ENCODE measurements at regions not wholly inside any gene's neighbourhood (a gene's known extent, or its start where the extent isn't known, plus 50 kb on each side); places are given as distances from the start of the nearest gene placed in this dataset.

DNA sequence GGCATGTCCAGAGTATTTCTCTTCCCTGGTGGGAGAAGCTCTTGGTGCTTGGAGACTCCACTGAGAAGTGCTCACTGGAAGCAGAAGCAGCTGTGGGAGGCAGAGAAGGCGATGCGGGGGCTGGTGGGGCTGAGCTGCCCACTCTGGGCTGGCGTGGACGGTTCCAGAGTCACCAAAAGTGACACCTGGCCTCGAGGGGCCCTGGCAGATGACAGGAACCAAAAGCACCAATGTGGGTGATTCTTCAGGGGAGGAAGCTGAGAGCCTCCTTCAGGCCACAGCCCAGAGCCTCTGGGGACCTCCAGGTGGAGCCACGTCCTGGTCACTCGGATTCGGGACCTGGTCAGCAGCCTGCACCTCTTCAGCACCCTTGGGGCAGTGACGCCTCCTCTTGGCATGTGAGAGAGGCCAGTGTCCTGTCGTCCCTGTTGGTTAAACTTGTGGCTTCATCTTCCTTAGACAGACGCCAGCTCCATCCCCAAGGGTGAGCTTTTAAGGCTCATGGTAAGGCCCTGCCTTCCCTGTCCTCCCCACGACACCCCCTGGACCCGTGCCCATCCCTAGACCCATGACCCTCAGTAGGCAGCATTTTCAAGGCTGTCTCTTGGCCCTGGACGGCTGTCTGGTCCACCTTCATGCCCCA, 78.7 kb upstream of the IRX4 start:
- TF ChIP-seq ZNF274 (IDR thresholded peaks at IDR 0.05; ENCODE audit: low read depth, low read length) (no peak), POLR2A (IDR thresholded peaks at IDR 0.05; ENCODE audit: borderline replicate concordance, extremely low read depth, insufficient read depth, insufficient read length) (no peak), FOSL1 (IDR thresholded peaks at IDR 0.05; ENCODE audit: low read depth) (no peak), EZH2phosphoT487 (IDR thresholded peaks at IDR 0.05; ENCODE audit: borderline replicate concordance) (no peak), SIN3A (IDR thresholded peaks at IDR 0.05; ENCODE audit: low read depth) (no peak), EZH2 (IDR thresholded peaks at IDR 0.05) (no peak), SRF (IDR thresholded peaks at IDR 0.05; ENCODE audit: low read depth) (no peak), TCF7L2 (IDR thresholded peaks at IDR 0.05; ENCODE audit: borderline replicate concordance, extremely low read depth, insufficient read depth, insufficient read length) (no peak), CEBPB (IDR thresholded peaks at IDR 0.05; ENCODE audit: low read depth) (no peak), ELF1 (IDR thresholded peaks at IDR 0.05; ENCODE audit: borderline replicate concordance, low read depth) (no peak), SP1 (IDR thresholded peaks at IDR 0.05; ENCODE audit: low read depth) (no peak), JUND (IDR thresholded peaks at IDR 0.05) (no peak), POLR2AphosphoS5 (IDR thresholded peaks at IDR 0.05; ENCODE audit: low read depth, low read length) (no peak), ZFX (IDR thresholded peaks at IDR 0.05) (no peak), CBX3 (IDR thresholded peaks at IDR 0.05; ENCODE audit: low read depth) (no peak)
- TF ChIP-seq, protein P1, sequence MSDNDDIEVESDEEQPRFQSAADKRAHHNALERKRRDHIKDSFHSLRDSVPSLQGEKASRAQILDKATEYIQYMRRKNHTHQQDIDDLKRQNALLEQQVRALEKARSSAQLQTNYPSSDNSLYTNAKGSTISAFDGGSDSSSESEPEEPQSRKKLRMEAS (IDR thresholded peaks at IDR 0.05): no peak
- TF ChIP-seq, protein P2, sequence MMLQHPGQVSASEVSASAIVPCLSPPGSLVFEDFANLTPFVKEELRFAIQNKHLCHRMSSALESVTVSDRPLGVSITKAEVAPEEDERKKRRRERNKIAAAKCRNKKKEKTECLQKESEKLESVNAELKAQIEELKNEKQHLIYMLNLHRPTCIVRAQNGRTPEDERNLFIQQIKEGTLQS (IDR thresholded peaks at IDR 0.05): no peak
- TF ChIP-seq, protein P3, sequence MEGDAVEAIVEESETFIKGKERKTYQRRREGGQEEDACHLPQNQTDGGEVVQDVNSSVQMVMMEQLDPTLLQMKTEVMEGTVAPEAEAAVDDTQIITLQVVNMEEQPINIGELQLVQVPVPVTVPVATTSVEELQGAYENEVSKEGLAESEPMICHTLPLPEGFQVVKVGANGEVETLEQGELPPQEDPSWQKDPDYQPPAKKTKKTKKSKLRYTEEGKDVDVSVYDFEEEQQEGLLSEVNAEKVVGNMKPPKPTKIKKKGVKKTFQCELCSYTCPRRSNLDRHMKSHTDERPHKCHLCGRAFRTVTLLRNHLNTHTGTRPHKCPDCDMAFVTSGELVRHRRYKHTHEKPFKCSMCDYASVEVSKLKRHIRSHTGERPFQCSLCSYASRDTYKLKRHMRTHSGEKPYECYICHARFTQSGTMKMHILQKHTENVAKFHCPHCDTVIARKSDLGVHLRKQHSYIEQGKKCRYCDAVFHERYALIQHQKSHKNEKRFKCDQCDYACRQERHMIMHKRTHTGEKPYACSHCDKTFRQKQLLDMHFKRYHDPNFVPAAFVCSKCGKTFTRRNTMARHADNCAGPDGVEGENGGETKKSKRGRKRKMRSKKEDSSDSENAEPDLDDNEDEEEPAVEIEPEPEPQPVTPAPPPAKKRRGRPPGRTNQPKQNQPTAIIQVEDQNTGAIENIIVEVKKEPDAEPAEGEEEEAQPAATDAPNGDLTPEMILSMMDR (IDR thresholded peaks at IDR 0.05 in 2 of 3, conservative IDR thresholded peaks at IDR 0.05 in 1 of 3; ENCODE audit: borderline replicate concordance in 1 of 3, insufficient read depth in 1 of 3, low read depth in 2 of 3, low read length in 2 of 3): no peak
- BruUV-seq (replicated peaks): no TSS peak
- Histone ChIP-seq H3K9ac (ENCODE audit: low read length) (no peak overlapping the region), H3K4me3 (replicated peaks in 1 of 2; ENCODE audit: low read depth in 1 of 2, low read length in 2 of 2) (no peak overlapping the region), H3K4me1 (ENCODE audit: control insufficient read depth in 1 of 2, insufficient read depth in 2 of 2, low read length in 2 of 2) (no peaks in the 10 kb centered on the region), H3K4me2 (ENCODE audit: low read length) (no peak overlapping the region), H3K27ac (ENCODE audit: low read depth, low read length) (no peak overlapping the region), H3K9me2 (ENCODE audit: insufficient read depth) (no peaks in the 10 kb centered on the region), H3K79me2 (ENCODE audit: insufficient read depth, low read length) (no peaks in the 10 kb centered on the region), H4K20me1 (ENCODE audit: insufficient read depth) (no peaks in the 10 kb centered on the region), H3K27me3 (ENCODE audit: insufficient read depth, low read length) (peaks cover 35% of the 10 kb centered on the region; the same call in 1 of the 2 replicates), H2AFZ (ENCODE audit: low read depth, low read length, poor library complexity, severe bottlenecking) (no peak overlapping the region), H3K36me3 (ENCODE audit: control insufficient read depth in 1 of 2, insufficient read depth in 2 of 2, low read length in 2 of 2) (no peaks in the 10 kb centered on the region), H3K9me3 (ENCODE audit: control insufficient read depth in 1 of 2, insufficient read depth in 1 of 2, low read depth in 1 of 2, low read length in 2 of 2) (no peaks in the 10 kb centered on the region)
- DNase-seq (ENCODE audit: low read depth, low spot score) (no peak), ATAC-seq (no peak; the same call in 1 of the 2 replicates)
- POLR2A ChIA-PET: no interaction called here
- intact Hi-C loops (cut with micrococcal nuclease): no loop called here
- CTCF ChIA-PET: no interaction called here
- RAD21 ChIA-PET (ENCODE audit: low non-redundant PET in 1 of 2, low total read pairs in 2 of 2, uncharacterized antibody in 2 of 2, unreplicated experiment in 2 of 2): no interaction called here

All from HCT116 (cell line).